DMS 273 (cell line): ENCODE measurements at regions not wholly inside any gene's neighbourhood (a gene's known extent, or its start where the extent isn't known, plus 50 kb on each side); places are given as distances from the start of the nearest gene placed in this dataset.
"Not testable (repeated sequence)": the region's sequence is repeated elsewhere in the genome, so short reads cannot be mapped to it uniquely, and the experiment has no call there.

ENCODE experiments used
- DNase-seq: peaks from one replicate; lab custom pipeline; 2025; ENCODE audit not compliant: unreplicated experiment; lab: John Stamatoyannopoulos, UW

DNA sequence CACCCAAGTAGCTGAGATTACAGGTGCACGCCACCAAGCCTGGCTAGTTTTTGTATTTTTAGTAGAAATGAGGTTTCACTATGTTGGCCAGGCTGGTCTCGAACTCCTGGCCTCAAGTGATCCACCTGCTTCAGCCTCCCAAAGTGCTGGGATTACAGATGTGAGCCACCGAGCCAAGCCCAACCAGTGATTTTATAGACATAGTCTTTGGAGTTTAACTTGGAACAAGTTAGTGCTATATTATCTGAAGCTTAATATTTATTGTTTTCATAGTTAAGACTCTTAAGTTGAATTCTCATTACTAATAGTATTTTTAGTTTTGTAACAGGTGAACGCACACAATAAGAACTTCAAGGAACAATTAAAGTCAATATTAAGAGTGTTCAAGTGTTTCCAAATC, 122.1 kb downstream of the SPAG6 start:
- DNase-seq, result not testable (repeated sequence)

GRCh38 chr10:22468570-22469320, 123.4 kb downstream of the SPAG6 start:
- no peak for DNase-seq

- no peak for DNase-seq
These were observed 127.7 kb downstream of the SPAG6 start for GRCh38 chr10:22473044-22473443.

DNA sequence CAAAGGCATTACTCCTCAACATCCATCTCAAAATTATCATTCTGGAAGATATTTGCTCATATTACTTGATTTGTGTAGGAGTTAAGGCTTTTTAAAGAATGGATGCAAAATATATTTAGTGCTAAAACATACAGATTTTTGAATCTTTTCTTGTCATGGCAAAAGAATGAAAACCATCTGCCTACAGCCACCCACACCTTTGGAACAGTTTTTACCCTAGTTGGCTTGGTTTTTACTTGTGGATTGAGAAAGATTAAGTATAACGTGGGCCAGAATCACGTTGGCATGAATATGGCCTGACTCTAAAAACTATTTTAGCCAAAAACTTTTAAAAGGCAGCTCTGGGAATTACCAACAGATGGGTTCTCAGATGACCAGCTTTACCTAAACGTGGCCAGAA, 128.2 kb downstream of the SPAG6 start:
- no peak for DNase-seq

DNA sequence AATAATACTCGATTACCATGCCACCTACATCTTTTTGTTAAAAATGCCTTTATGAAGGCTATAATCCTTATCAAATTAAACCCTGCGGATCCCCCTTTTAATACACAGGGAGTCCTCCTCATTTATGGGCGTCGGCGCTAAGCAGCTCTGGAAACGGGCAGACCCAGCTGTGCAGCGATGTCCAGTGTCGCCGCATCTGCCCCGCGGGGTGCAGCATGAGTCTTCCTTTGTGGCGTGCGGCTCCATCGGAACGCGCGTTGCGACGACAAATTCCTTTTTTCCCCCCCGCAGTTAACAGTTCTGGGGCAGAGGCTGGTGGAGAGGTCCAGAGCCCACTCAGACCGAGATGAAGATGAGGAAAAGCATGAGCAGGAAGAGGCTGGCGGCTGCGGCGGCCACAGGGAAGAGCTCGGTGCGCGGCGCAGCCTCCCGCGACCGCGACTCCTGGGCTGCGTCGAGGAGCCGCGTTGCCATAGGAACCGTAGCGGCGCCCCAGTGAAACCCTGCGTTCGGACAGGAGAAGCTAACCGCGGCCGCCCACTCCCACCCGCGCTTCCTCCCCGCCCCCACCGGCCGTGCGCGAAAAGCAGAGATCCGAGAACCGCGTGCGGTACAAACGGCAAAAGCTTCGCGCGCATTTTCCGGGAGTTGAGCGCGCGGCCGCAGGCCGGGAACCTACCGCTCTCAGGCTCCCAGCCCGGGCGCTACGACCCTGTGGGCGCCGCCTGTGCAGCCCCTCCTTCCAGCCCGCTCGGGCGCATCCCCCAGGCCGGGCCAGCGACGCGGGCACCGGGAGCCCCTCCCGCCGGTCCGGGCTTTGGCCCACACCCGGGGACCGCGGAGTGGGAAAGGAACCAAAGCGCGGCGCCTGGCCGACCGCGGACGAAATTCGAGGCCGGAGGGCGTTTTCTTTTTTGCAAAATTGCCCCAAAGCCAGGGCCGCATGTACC, 130.6 kb downstream of the SPAG6 start:
- peak; percentile 76 for DNase-seq

GRCh38 chr10:22476601-22477321, 131.5 kb downstream of the SPAG6 start:
- DNase-seq, result no peak

- no peak for DNase-seq
These were observed 132.3 kb downstream of the SPAG6 start for GRCh38 chr10:22477334-22478287.

GRCh38 chr10:22478555-22479334, 133.4 kb downstream of the SPAG6 start:
- DNase-seq, result no peak

- DNase-seq, result peak; percentile 39
These were observed 134.1 kb downstream of the SPAG6 start for GRCh38 chr10:22479419-22479818.

GRCh38 chr10:22481106-22481505, 135.8 kb downstream of the SPAG6 start:
- DNase-seq, result no peak

GRCh38 chr10:22481687-22482539, 136.6 kb downstream of the SPAG6 start:
- DNase-seq, result peak; percentile 10

DNA sequence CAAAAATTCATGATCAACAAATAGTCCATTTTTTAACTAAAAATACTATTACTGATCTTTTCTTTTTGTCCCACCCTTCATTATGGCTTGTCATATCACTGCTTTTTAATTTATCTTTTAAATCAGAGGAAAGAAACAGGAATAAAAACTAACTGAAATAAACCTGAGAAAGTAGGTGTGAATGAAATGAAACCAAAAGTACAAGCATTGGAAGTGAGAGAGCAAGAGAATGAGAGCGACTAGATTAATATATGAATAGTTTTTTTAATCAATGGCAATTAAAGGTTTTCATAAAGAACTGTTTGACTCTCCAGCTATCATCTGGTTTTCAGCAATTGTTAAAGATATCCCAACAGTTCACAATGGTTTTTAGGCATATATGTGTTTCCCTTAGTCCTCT, 137.8 kb downstream of the SPAG6 start:
- no peak for DNase-seq
